Left ventricle myocardium inferior (tissue), 1 donor: ENCODE measurements at regions not wholly inside any gene's neighbourhood (a gene's known extent, or its start where the extent isn't known, plus 50 kb on each side); places are given as distances from the start of the nearest gene placed in this dataset.
"Not testable (repeated sequence)": the region's sequence is repeated elsewhere in the genome, so short reads cannot be mapped to it uniquely, and the experiment has no call there.

Experiments used
- DNase-seq: peaks from one replicate; pipeline ENCODE4 v3.0.0-alpha.2; 2020
- H3K27ac ChIP-seq: fragments of 200-600 bp; replicated peaks from 2 replicates; pipeline ENCODE4 v1.8.0; 2021
- H3K27me3 ChIP-seq: fragments of 200-600 bp; 2 replicates; pipeline ENCODE4 v1.8.0; 2021; ENCODE audit warnings: low read depth
- H3K36me3 ChIP-seq: fragments of 200-600 bp; 2 replicates; pipeline ENCODE4 v1.8.0; 2021
- H3K4me1 ChIP-seq: fragments of 200-600 bp; 2 replicates; pipeline ENCODE4 v1.8.0; 2021
- H3K4me3 ChIP-seq: fragments of 200-600 bp; 2 replicates; pipeline ENCODE4 v1.8.0; 2021; ENCODE audit warnings: mild to moderate bottlenecking, moderate library complexity
- H3K9me3 ChIP-seq: fragments of 200-600 bp; replicated peaks from 2 replicates; pipeline ENCODE4 v1.8.0; 2021
- CTCF ChIP-seq: fragments of 200-600 bp; IDR thresholded peaks from 2 replicates; pipeline ENCODE4 v1.8.0; 2021; ENCODE audit warnings: antibody characterized with exemption, mild to moderate bottlenecking, borderline replicate concordance
- intact Hi-C: fragments of 100-400 bp; cut with micrococcal nuclease; formaldehyde crosslinking; loops from one replicate; pipeline ENCODE4 v1.11.0; 2022
- donor health status: DM: no; HTN: yes; CAD: no; lungs with severe emphysema.

- H3K4me3 ChIP-seq, H3K27ac ChIP-seq, H3K27me3 ChIP-seq, H3K9me3 ChIP-seq, DNase-seq, H3K36me3 ChIP-seq, H3K4me1 ChIP-seq, intact Hi-C loops: not testable (repeated sequence)
Observed at GRCh38 chr7:73058-73331, 119.4 kb upstream of the FAM20C start.

- H3K36me3 ChIP-seq, DNase-seq, H3K4me1 ChIP-seq, H3K27ac ChIP-seq, H3K9me3 ChIP-seq, H3K4me3 ChIP-seq, H3K27me3 ChIP-seq, intact Hi-C loops: not testable (repeated sequence)
Observed at GRCh38 chr7:74008-74540, 118.3 kb upstream of the FAM20C start.

GRCh38 chr7:75511-75910 lies 116.9 kb upstream of the FAM20C start:
- H3K27ac ChIP-seq, H3K27me3 ChIP-seq, H3K9me3 ChIP-seq, H3K4me1 ChIP-seq, DNase-seq, H3K36me3 ChIP-seq, H3K4me3 ChIP-seq, intact Hi-C loops: not testable (repeated sequence)

- H3K9me3 ChIP-seq, H3K36me3 ChIP-seq, DNase-seq, intact Hi-C loops, H3K4me3 ChIP-seq, H3K4me1 ChIP-seq, H3K27ac ChIP-seq: not testable (repeated sequence)
- H3K27me3 ChIP-seq: peaks cover 12% of the 10 kb centered on the region
Observed at GRCh38 chr7:76202-76601, 116.2 kb upstream of the FAM20C start.

- DNase-seq, H3K9me3 ChIP-seq, H3K4me1 ChIP-seq, H3K27ac ChIP-seq, H3K4me3 ChIP-seq, intact Hi-C loops, H3K36me3 ChIP-seq: not testable (repeated sequence)
- H3K27me3 ChIP-seq: peaks cover 19% of the 10 kb centered on the region
Observed at GRCh38 chr7:76829-77395, 115.5 kb upstream of the FAM20C start.

GRCh38 chr7:78862-79261 lies 113.5 kb upstream of the FAM20C start:
- H3K27me3 ChIP-seq: peaks cover 38% of the 10 kb centered on the region
- H3K4me3 ChIP-seq, H3K4me1 ChIP-seq, H3K27ac ChIP-seq, H3K36me3 ChIP-seq, intact Hi-C loops, H3K9me3 ChIP-seq, DNase-seq: not testable (repeated sequence)

- intact Hi-C loops, H3K4me1 ChIP-seq, H3K27ac ChIP-seq, DNase-seq, H3K4me3 ChIP-seq, H3K9me3 ChIP-seq, H3K36me3 ChIP-seq: not testable (repeated sequence)
- peaks cover 45% of the 10 kb centered on the region for H3K27me3 ChIP-seq
Observed at GRCh38 chr7:79400-80055, 112.8 kb upstream of the FAM20C start.

- Histone ChIP-seq H3K27me3 (peaks cover 47% of the 10 kb centered on the region), H3K36me3 (no peaks in the 10 kb centered on the region), H3K9me3 (no peaks in the 10 kb centered on the region), H3K4me3 (no peak overlapping the region), H3K4me1 (peaks cover 3% of the 10 kb centered on the region), H3K27ac (no peak overlapping the region)
- intact Hi-C loops: no loop called here
- no peak for TF ChIP-seq CTCF
- DNase-seq: no peak
Observed at GRCh38 chr7:80259-81067, 111.9 kb upstream of the FAM20C start.
